ENCODE measurements at regions not wholly inside any gene's neighbourhood (a gene's known extent, or its start where the extent isn't known, plus 50 kb on each side); places are given as distances from the start of the nearest gene placed in this dataset.
A peak's percentile ranks its signal among the peaks of the same experiment; 100 is the strongest.

GRCh38 chr3:164903820-164904451 is 174.4 kb downstream of the SI start:
- ChIA-PET POLR2A (ENCODE audit: low non-redundant PET) (no interaction called here), CTCF (no interaction called here)
- Histone ChIP-seq H3K4me3 (ENCODE audit: low read depth, low read length, poor library complexity, severe bottlenecking) (no peak overlapping the region), H3K36me3 (ENCODE audit: insufficient read depth, low read length, poor library complexity, severe bottlenecking) (no peaks in the 10 kb centered on the region), H3K27ac (ENCODE audit: low read depth, low read length, poor library complexity, severe bottlenecking) (no peak overlapping the region), H3K9me3 (ENCODE audit: low read depth, low read length, poor library complexity, severe bottlenecking) (no peaks in the 10 kb centered on the region), H3K27me3 (replicated peaks; ENCODE audit: insufficient read depth, low read depth, low read length, poor library complexity) (no peaks in the 10 kb centered on the region), H3K4me1 (ENCODE audit: insufficient read depth, low read length, poor library complexity, severe bottlenecking) (no peaks in the 10 kb centered on the region)
- intact Hi-C loops (cut with micrococcal nuclease; ENCODE audit: unreplicated experiment) = no loop called here
- no TSS peak for BruUV-seq (replicated peaks)
- no peak for TF ChIP-seq CTCF (conservative IDR thresholded peaks at IDR 0.05; ENCODE audit: low read depth, low read length)
- no peak for TF ChIP-seq EZH2 (IDR thresholded peaks at IDR 0.05; ENCODE audit: borderline replicate concordance, low read depth, low read length, poor library complexity, severe bottlenecking)
- no peak for DNase-seq (ENCODE audit: low spot score)

GRCh38 chr3:164897342-164897741 is 181.0 kb downstream of the SI start:
- Histone ChIP-seq H3K4me1 (ENCODE audit: insufficient read depth, low read length, poor library complexity, severe bottlenecking) (no peaks in the 10 kb centered on the region), H3K27ac (ENCODE audit: low read depth, low read length, poor library complexity, severe bottlenecking) (no peak overlapping the region), H3K9me3 (ENCODE audit: low read depth, low read length, poor library complexity, severe bottlenecking) (no peaks in the 10 kb centered on the region), H3K4me3 (ENCODE audit: low read depth, low read length, poor library complexity, severe bottlenecking) (no peak overlapping the region), H3K36me3 (ENCODE audit: insufficient read depth, low read length, poor library complexity, severe bottlenecking) (no peaks in the 10 kb centered on the region), H3K27me3 (replicated peaks; ENCODE audit: insufficient read depth, low read depth, low read length, poor library complexity) (no peaks in the 10 kb centered on the region)
- DNase-seq (ENCODE audit: low spot score) = peak; percentile 30
- CTCF ChIA-PET = no interaction called here
- intact Hi-C loops (cut with micrococcal nuclease; ENCODE audit: unreplicated experiment) = no loop called here
- no peak for TF ChIP-seq EZH2 (IDR thresholded peaks at IDR 0.05; ENCODE audit: borderline replicate concordance, low read depth, low read length, poor library complexity, severe bottlenecking)
- no peak for TF ChIP-seq CTCF (conservative IDR thresholded peaks at IDR 0.05; ENCODE audit: low read depth, low read length)
- no TSS peak for BruUV-seq (replicated peaks)
- POLR2A ChIA-PET (ENCODE audit: low non-redundant PET) = no interaction called here

DNA sequence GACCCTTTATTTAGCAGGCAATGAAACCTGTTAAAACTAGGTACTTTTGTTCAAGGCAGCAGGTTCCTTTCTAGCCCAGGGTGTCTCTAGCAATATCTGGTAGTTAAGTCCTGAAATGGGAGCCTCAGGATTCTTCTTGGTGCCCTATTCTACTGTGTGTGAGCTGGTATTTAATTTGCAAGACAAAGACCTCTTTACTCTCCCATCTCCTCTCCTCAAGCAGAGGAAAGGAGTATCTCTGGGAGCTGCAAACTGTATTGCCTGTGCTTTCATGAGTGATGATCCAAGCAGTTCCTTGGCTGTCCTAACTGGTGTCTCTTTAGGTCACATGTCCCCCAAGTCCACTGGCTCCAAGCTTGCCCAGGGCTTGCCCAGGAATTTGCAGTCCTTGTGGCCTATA is 188.2 kb downstream of the SI start:
- H3K4me3 ChIP-seq (ENCODE audit: low read depth, low read length, poor library complexity, severe bottlenecking) = no peak overlapping the region
- DNase-seq (ENCODE audit: low spot score) = no peak
- H3K27ac ChIP-seq (ENCODE audit: low read depth, low read length, poor library complexity, severe bottlenecking) = no peak overlapping the region
- no peak for TF ChIP-seq CTCF (conservative IDR thresholded peaks at IDR 0.05; ENCODE audit: low read depth, low read length)
- H3K9me3 ChIP-seq (ENCODE audit: low read depth, low read length, poor library complexity, severe bottlenecking) = peaks cover 10% of the 10 kb centered on the region
- intact Hi-C loops (cut with micrococcal nuclease; ENCODE audit: unreplicated experiment) = no loop called here
- H3K36me3 ChIP-seq (ENCODE audit: insufficient read depth, low read length, poor library complexity, severe bottlenecking) = no peaks in the 10 kb centered on the region
- no peaks in the 10 kb centered on the region for H3K27me3 ChIP-seq (replicated peaks; ENCODE audit: insufficient read depth, low read depth, low read length, poor library complexity)
- POLR2A ChIA-PET (ENCODE audit: low non-redundant PET) = no interaction called here
- H3K4me1 ChIP-seq (ENCODE audit: insufficient read depth, low read length, poor library complexity, severe bottlenecking) = no peaks in the 10 kb centered on the region
- no TSS peak for BruUV-seq (replicated peaks)
- CTCF ChIA-PET = no interaction called here

Data from A673 (cell line).